ENCODE measurements at regions not wholly inside any gene's neighbourhood (a gene's known extent, or its start where the extent isn't known, plus 50 kb on each side); places are given as distances from the start of the nearest gene placed in this dataset.

DNA sequence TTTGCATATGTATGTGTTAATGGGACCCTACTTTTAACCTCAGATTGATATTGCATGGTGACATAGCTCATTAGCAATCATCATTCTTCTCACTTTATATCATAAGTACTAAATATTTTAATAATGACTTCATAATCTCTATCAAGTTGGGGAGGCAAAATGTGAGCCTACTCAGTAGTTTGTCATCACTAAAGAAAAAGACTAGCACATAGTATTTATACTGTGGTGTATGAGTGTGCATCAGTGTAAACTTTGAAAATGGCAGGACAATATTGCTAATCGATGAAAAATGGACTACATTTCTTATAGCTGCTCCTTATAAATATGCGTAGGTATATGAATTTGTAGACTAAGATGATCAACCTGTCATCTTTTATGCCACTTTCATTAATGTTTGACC lies 624.5 kb upstream of the ROBO2 start:
- no peak for DNase-seq (ENCODE audit: low read depth, low spot score)

- no peak for DNase-seq (ENCODE audit: low read depth, low spot score)
Measured at GRCh38 chr3:76429581-76430177, 610.2 kb upstream of the ROBO2 start.

- DNase-seq (ENCODE audit: low read depth, low spot score): no peak
Measured at GRCh38 chr3:76432396-76432795, 607.5 kb upstream of the ROBO2 start.

DNA sequence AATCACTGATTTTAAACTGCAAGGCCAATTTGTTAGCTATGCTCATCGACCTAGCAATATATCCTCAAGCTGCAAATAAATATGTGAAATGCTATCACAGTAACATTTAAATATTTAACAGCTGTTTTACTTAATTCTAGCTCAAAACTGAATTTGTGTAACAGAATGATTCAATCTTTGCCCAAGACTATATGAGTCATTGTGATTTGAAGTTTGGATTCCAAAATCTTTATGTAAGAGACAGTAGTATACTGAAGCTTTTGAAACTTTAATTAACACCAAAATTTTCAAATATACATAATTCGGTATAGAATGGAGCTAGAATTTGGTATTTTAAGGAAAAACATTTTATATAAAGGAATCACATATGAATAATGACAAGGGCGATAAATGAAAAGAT lies 603.0 kb upstream of the ROBO2 start:
- no peak for DNase-seq (ENCODE audit: low read depth, low spot score)

- no peak for DNase-seq (ENCODE audit: low read depth, low spot score)
Measured at GRCh38 chr3:76438971-76439370, 600.9 kb upstream of the ROBO2 start.

DNA sequence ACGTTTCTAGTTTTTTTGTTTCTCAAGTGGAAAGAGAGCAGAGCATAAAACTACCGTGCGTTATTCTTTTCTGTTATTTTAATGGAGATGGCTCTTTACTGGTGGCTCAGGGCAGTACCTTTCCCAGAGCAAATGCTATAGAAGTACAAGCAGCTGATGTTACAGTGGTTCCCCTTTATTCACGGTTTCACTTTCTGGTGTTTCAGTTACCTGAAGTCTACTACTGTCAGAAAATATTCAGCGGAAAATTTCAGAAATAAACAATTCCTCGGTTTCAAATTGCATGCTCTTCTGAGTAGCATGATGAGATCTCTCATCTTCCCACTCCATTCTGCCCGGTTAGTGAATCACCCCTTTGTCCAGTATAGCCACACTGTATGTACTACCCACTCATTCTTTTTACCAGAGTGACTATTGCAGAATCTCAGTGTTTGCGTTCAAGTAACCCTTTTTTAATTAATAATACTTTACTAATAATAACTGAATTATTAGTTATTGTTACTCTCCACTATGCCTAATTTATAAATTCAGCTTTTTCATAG lies 597.5 kb upstream of the ROBO2 start:
- no peak for DNase-seq (ENCODE audit: low read depth, low spot score)

- no peak for DNase-seq (ENCODE audit: low read depth, low spot score)
Measured at GRCh38 chr3:76456322-76456721, 583.6 kb upstream of the ROBO2 start.

DNA sequence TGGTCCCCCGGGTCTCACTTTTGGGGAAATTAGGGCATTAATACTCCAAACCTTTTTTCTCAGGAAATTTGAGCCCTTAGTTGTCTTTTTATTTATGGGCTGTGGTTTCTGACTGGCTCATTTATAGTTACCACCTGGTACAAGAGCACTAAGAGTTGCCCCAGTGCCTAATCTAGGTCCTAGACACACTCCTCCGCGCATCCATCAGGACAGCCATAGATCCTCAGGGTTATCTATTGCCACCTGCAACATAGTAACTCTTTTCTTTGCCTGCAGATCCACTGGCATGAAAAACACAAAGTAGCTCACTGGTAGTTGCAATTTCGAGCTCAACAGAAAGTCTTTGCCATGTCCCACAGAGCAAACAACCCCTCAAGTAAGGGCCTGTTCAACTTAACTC lies 576.4 kb upstream of the ROBO2 start:
- no peak for DNase-seq (ENCODE audit: low read depth, low spot score)

GRCh38 chr3:76470285-76470684 lies 569.6 kb upstream of the ROBO2 start:
- no peak for DNase-seq (ENCODE audit: low read depth, low spot score)

DNA sequence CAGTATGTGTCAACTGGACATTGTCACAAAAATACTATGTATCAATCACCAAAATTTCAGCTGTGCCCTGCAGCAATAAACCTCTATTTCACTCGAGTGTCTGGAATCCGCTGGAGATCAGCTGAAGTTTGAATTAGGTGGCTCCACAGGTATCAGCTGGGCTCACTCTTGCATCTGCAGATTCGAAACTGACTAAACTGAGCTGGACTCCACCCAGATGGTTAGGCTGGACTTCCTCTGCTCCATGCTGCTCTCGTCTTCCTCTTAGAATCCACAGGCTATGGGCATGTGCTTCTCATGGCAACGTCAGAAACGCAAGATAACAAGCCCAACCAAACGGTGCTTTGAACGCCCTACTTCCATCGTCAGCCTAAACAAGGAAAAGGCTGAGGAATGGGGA lies 565.3 kb upstream of the ROBO2 start:
- no peak for DNase-seq (ENCODE audit: low read depth, low spot score)

DNA sequence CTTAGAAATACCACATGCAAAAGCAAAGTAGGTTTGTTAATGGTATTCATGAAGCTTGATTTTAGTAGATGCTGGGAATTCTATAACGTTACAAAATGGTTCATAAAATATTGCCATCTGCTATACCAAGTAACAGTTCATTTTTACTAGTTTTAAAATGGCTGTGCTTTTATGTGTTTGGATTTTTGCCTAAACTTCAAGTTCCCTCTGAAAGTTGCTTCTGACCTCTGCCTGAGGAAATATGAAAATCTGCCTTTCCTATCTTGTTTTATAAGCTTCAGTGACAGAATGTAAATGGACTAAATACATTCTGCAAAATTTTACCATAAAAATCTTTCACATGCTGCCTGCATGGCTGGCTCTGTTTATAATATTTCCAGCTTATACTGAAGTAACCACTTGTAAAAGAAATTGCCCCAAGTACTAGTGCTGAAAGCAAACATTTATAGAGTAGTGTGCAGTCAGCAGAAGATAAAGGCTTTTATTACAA lies 560.7 kb upstream of the ROBO2 start:
- DNase-seq (ENCODE audit: low read depth, low spot score): no peak

DNA sequence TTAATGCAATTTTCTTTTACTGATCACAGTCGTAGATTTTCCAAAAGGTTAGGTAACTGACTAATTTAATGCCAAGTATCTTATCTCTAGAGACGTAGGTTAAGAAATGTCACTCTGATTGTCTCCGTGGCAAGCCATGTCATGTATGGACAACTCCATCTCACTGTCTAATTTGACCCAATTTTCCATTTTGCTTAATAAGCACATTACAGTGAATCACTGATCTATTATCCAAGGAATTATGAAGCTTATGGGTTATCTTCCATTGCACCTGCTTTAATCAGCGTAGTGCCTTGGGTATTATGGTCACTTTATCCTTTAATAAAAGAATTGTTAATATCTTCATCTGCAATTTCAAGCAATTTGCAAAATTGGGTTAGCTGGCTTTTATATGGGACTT lies 557.4 kb upstream of the ROBO2 start:
- no peak for DNase-seq (ENCODE audit: low read depth, low spot score)

DNA sequence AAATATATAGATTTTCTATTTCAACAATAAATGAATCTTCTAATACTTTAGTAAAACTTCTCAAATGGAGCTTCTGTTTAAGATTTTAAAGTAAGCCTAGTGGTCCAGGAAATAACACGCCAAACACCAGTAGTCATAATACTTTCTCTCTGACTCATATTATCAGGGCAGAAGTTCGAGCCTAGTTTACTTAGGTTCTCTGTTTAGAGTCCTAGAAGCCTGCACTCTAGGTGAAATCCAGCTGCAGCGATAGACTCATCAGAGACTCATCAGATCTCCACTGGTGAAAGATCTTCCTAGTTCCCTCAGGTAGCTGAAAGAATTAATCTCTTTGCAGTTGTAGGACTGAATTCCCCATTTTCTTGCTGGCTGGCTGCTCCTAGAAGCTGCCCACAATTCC lies 552.5 kb upstream of the ROBO2 start:
- no peak for DNase-seq (ENCODE audit: low read depth, low spot score)

DNA sequence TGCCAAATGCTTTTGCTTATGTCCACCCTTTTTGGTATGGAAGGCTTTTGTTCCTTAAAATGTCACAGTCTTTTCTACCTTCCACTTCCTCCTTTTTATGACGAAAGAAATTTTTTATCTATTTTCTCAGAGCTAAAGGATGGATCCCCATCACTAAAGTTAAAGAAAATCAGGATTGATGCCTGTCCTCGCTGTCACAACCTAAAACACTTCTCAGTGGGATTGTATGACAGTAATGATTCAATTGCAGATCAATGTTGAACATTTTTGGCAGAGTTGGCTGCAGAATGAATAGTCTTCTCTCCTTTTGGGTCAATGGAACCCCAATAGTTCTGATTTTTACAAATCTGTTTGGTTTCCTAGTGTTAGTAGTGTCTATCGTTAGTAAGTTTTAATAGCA lies 549.8 kb upstream of the ROBO2 start:
- DNase-seq (ENCODE audit: low read depth, low spot score): no peak

DNA sequence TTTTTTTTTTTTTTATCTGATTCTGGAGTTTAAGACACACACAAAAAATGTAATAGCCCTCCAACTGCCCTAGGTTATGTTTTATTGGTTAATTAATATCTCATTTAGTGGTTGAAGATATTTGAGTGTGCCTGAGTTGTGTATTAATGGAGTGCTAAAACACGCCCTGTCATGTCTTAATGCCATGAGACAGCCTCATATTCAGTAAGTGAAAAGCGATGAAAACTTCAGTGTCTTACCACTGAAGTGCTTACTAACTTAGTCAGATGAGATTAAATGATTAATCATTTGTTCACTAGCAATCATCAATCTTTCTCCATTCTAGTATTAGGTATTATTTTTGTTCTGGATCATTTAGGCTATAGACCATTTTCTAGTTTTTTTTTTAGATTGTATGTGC lies 544.7 kb upstream of the ROBO2 start:
- no peak for DNase-seq (ENCODE audit: low read depth, low spot score)

GRCh38 chr3:76497636-76498035 lies 542.3 kb upstream of the ROBO2 start:
- DNase-seq (ENCODE audit: low read depth, low spot score): peak; percentile 71

DNA sequence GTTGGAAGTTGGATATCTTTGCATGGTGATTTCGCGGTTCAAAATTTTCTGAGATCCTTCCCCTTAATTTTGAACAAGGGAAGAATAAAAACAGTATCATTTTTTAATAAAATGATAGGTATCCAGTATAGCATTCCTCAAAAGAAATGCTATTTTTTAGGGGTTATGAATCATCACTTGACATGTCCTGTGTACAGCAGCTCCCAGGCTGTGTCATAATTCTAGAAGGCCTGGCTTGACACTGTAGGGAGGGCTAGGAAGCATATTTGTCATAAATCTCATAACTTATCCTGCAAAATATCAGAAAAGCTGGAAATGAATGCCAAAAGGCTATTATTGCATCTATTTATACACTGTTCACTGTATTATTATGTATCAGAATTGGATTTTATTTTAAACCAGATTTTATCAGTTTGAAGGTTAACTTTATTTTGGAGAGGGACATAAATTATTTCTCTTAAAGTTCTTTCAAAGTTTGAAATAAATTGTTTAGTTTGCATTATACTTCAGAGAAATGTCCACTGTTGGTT lies 539.1 kb upstream of the ROBO2 start:
- no peak for DNase-seq (ENCODE audit: low read depth, low spot score)

GRCh38 chr3:76501315-76501714 lies 538.6 kb upstream of the ROBO2 start:
- DNase-seq (ENCODE audit: low read depth, low spot score): no peak

DNA sequence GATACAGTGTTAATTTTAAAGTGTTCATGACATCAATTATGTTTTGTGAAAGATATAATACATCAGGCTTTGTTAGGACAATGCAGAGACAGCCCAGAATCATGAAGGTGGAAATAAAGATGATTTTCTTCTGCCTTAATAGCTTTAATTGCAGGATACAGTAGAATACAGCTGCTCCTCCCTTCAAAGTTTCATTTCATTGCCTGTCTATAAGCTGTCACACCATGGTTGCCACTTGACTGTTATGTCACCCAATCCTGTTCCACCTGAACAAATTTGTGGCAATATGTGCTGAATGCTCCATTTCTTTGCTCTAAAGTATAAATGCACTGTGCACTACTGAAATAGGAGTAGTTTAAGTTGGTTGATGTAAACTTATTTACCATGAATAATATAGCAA lies 537.8 kb upstream of the ROBO2 start:
- DNase-seq (ENCODE audit: low read depth, low spot score): no peak

DNA sequence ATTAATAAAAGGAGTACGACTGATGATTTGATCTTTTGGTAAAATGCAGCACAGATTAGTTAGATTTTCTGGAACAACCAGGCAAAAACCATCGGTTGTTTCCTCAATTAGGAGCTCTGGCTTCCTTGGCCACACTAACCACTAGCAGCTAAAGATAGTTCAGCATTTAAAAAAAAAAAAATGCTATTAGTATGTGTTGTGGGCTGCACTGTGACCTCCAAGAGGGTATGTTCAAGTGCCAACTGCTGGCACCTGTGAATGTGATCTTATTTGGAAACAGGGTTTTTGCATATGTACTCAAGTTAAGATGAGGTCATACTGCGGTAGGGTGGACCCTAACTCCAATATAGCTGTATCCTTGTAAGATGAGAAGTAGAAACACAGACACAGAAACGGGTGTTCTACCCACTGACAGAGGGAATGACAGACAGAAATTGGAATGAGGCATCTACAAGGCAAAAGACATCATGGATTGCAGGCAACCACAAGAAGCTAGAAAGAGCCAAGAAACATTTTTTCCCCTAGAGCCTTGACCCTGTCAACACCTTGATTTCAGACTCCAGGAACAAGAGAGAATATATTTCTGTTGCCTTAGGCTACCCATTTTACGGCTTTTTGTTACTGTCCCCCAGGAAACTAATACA lies 534.6 kb upstream of the ROBO2 start:
- DNase-seq (ENCODE audit: low read depth, low spot score): no peak

DNA sequence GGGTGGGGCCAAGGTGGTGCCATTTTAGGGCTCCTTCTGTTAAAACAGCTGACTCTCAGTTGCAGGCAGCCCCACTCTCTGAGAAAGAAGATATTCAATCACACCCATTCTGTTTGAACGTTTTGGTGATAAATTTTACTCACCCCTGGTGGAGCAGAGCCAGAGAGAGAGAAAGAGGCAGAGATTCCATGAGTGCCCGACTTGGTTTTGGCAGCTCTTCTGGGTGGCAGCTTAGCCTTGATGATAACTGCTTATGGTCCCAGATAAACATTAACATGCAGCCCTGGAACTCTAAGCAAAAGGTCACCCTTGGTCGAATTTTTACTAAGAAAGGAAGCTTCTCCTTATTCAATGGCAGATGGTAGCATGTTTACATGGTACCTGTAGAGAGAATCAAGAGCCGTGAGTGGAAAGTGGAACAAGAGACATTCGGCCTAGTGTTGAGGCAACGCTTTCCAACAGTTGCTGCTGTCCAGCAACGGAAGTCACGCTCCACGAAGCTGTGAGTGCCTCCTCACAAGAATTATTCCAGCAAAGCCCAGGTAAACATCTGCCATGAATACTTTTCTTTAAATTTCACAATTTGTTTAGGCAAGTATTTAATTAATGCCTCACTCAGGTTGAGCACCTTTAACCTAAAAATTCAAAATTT lies 530.6 kb upstream of the ROBO2 start:
- DNase-seq (ENCODE audit: low read depth, low spot score): no peak

GRCh38 chr3:76514836-76515235 lies 525.1 kb upstream of the ROBO2 start:
- DNase-seq (ENCODE audit: low read depth, low spot score): no peak

DNA sequence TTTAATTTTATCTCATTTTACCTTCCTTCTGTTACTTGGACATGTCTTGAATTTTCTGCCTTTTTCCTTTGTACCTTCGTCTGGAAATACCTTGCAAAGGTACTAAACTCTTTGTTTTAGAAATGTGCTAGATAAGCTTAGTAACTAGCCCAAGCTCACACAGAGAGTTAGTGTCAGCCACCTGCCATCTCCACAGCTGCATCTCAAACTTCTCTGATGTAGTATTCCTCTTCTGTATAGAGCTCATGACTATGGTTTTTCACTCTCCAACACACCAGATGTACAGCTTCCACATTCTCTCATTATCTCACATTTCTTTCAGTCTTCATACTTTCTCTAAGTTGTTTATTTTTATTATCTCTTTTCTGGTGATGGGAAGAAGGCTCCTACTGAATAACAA lies 516.6 kb upstream of the ROBO2 start:
- DNase-seq (ENCODE audit: low read depth, low spot score): no peak
